ENCODE measurements at regions not wholly inside any gene's neighbourhood (a gene's known extent, or its start where the extent isn't known, plus 50 kb on each side); places are given as distances from the start of the nearest gene placed in this dataset.

- no peaks in the 10 kb centered on the region for H3K9me3 ChIP-seq
- H3K36me3 ChIP-seq, result no peaks in the 10 kb centered on the region
- H3K4me3 ChIP-seq, result no peak overlapping the region
- 58% methylated on average over 9 of the region's 11 CpGs for WGBS (ENCODE audit: insufficient coverage, low coverage, low lambda C conversion rate, missing lambda C conversion rate)
- no peaks in the 10 kb centered on the region for H3K4me1 ChIP-seq
- intact Hi-C loops (cut with DNase I), result no loop called here
- H3K27ac ChIP-seq, result no peak overlapping the region
- no peak for TF ChIP-seq CTCF (IDR thresholded peaks at IDR 0.05)
- ATAC-seq (no peak), DNase-seq (no peak)
- H3K27me3 ChIP-seq, result no peaks in the 10 kb centered on the region
Measured at GRCh38 chr6:21375151-21376116, 218.1 kb upstream of the SOX4 start.

GRCh38 chr6:21377356-21377755 is 216.2 kb upstream of the SOX4 start:
- DNase-seq, result no peak
- TF ChIP-seq POLR2A (IDR thresholded peaks at IDR 0.05), result no peak
- no peak for TF ChIP-seq CTCF (IDR thresholded peaks at IDR 0.05)
- no peak overlapping the region for H3K4me3 ChIP-seq
- H3K36me3 ChIP-seq, result no peaks in the 10 kb centered on the region
- ATAC-seq, result no peak
- no peaks in the 10 kb centered on the region for H3K4me1 ChIP-seq
- H3K27ac ChIP-seq, result no peak overlapping the region
- no peaks in the 10 kb centered on the region for H3K9me3 ChIP-seq
- intact Hi-C loops (cut with DNase I), result no loop called here
- WGBS (ENCODE audit: insufficient coverage, low coverage, low lambda C conversion rate, missing lambda C conversion rate), result 77% methylated on average over 6 of the region's 6 CpGs
- H3K27me3 ChIP-seq, result no peaks in the 10 kb centered on the region

- no peaks in the 10 kb centered on the region for H3K27me3 ChIP-seq
- DNase-seq, result no peak
- intact Hi-C loops (cut with DNase I), result no loop called here
- H3K9me3 ChIP-seq, result no peaks in the 10 kb centered on the region
- no peak overlapping the region for H3K27ac ChIP-seq
- ATAC-seq, result peak in 1 of 4 donors; percentile 29
- no peaks in the 10 kb centered on the region for H3K36me3 ChIP-seq
- no peak for TF ChIP-seq POLR2A (IDR thresholded peaks at IDR 0.05)
- TF ChIP-seq CTCF (IDR thresholded peaks at IDR 0.05), result no peak
- H3K4me3 ChIP-seq, result no peak overlapping the region
- no peaks in the 10 kb centered on the region for H3K4me1 ChIP-seq
- WGBS (ENCODE audit: insufficient coverage, low coverage, low lambda C conversion rate, missing lambda C conversion rate), result 69% methylated on average over 3 of the region's 3 CpGs
Measured at GRCh38 chr6:21381331-21381963, 212.1 kb upstream of the SOX4 start.

GRCh38 chr6:21382821-21383449 is 210.6 kb upstream of the SOX4 start:
- TF ChIP-seq CTCF (IDR thresholded peaks at IDR 0.05) (no peak), POLR2A (IDR thresholded peaks at IDR 0.05) (no peak)
- H3K36me3 ChIP-seq, result no peaks in the 10 kb centered on the region
- H3K4me1 ChIP-seq, result no peaks in the 10 kb centered on the region
- WGBS (ENCODE audit: insufficient coverage, low coverage, low lambda C conversion rate, missing lambda C conversion rate), result 93% methylated on average over 5 of the region's 12 CpGs
- DNase-seq (no peak), ATAC-seq (no peak)
- no peaks in the 10 kb centered on the region for H3K27me3 ChIP-seq
- intact Hi-C loops (cut with DNase I), result no loop called here
- no peak overlapping the region for H3K4me3 ChIP-seq
- no peaks in the 10 kb centered on the region for H3K9me3 ChIP-seq
- H3K27ac ChIP-seq, result no peak overlapping the region
